Caki2 (cell line): ENCODE measurements at regions not wholly inside any gene's neighbourhood (a gene's known extent, or its start where the extent isn't known, plus 50 kb on each side); places are given as distances from the start of the nearest gene placed in this dataset.

Experiments
- DNase-seq: peaks from one replicate; pipeline ENCODE4 v3.0.0-alpha.2; 2015; ENCODE audit warnings: low read depth
- in situ Hi-C: cut with HindIII; loops from 2 replicates; pipeline ENCODE4 v1.10.0; 2016; ENCODE audit warnings: low sequenced_read_pairs, low pct_unique_long_range_greater_than_20kb, mixed read lengths

DNA sequence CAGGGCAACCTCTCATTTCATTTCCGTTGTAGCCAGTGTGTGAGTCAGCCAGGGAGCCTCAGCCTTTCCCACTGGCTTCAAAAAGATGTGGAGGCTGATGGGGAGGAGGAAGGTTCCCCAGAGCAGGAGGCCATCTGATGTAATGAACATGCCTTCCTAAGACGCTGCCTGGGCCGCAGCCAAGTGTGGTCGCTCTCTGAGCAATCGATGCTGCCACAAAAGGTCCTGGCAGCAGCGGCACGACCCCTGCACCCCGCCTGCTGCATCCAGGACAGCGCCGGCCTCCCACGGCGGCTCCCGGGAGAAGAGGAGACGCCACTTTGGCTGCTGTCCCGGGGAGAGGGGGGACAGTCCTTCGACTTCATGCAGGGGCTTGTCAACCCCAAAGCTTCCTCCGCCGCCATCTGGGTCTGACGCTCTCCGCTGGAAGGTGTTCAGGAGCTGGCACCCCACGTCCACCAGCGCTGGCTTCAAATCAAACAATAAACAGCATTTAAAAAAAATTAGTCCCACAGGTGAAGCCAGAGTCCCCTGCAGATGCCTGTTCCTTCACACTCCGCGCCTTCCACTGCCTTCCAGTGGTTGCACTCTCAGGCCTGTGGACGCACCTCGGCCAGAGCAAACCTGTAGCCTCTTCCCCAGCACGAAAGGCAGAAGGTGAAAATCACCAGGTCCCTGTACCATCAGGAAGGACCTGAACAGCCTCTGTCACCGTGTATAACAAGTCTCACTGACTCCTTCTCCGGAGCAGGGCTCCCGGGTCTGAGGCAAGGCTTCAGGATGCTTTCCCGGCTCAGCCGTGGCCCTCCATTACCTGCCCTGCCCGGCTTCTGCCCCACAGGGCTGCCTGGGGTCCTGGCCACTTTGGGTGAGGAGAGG lies 930.7 kb downstream of the BRD1 start:
- in situ Hi-C loops: no loop called here
- DNase-seq: no peak

DNA sequence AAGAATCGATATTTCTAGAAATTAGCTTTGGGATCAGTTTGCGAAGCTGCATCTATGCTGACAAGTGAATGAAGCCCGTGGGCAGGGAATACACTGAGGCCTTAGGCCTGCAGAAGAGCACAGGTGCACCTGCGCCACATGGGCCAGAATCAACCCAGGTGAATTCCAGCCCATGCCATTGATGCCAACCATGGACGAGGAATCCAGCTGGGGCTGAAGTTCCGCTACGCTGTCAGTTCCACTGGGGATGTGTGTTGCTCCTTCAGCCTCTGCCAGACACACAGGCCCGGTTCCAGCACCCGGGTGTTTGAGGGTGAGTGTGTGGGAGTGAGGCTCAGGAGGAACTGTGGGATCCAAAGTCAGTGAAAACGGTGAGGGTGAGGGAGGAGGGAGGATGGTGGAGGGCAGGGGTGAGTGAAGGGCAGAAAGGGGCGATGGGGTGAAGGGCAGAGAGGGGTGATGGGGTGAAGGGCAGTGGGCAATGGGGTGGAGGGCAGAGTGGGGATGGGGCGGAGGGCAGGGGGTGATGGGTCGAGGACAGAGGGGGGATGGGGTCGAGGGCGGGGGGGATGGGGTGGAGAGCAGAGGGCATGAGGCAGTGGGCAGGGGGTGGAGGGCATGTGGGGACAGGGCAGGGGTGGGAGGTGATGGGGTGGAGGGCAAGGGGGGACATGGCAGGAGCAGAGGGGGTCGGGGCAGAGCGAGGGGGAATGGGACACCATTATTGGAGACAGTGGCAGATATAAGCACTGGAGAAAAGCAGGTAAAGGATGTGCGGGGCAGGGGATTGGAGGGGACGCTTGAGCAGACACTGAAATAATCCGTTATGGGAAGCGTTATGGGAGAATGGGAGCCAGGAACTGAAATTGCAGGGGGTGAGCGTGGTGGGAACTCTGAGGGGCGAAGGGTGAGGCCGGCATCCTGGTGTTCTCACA lies 931.6 kb downstream of the BRD1 start:
- DNase-seq: no peak

DNA sequence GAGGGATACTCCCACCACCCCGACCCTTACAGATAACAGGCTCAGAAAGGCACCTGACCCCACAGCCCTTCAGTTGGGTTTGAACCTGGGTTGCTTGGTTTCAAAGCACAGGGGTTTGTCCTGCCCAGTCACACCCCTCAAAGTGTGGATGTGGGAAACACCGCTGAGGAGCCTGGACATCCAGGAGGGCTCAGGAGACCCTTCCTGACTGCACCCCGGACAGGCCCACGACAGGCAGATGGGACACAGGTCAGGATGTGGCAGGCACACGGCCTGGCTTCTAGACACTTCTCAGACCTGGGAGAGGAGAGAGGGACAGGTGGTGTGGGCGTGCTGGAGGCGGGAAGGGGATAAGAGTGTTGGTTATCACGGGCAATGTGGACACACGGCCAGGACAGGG lies 932.3 kb downstream of the BRD1 start:
- in situ Hi-C loops: no loop called here
- no peak for DNase-seq

More for the DNA sequence above, 931.6 kb downstream of the BRD1 start:
- in situ Hi-C loops: no loop called here

DNA sequence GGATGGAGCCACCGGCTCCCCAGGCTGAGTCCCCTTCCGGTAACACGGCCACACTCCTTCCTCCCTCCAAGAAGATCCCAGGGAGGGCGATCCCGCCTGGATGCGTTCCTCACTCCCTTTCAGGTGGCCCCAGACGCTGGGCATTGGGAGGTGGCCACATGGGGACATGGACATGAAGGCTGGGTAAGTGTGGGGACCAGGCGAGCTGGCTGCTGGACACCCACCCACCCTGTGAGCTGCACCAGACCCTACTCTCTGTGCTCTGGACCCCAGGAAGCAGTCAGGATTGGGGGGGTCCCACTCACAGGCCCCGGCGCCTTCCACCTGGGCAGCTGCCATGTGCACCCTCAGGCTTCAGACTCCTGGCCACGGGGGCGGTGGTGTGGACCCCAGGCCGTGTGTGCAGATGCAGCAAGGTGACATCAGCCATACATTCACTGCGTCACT lies 932.8 kb downstream of the BRD1 start:
- in situ Hi-C loops: no loop called here
- no peak for DNase-seq

- in situ Hi-C loops: no loop called here
- DNase-seq: no peak
Observed at GRCh38 chr22:48894064-48894671, 933.5 kb downstream of the BRD1 start.

GRCh38 chr22:48893288-48894063 lies 934.2 kb downstream of the BRD1 start:
- DNase-seq: no peak
- in situ Hi-C loops: no loop called here

- DNase-seq: no peak
- in situ Hi-C loops: no loop called here
Observed at GRCh38 chr22:48892578-48893287, 934.9 kb downstream of the BRD1 start.

DNA sequence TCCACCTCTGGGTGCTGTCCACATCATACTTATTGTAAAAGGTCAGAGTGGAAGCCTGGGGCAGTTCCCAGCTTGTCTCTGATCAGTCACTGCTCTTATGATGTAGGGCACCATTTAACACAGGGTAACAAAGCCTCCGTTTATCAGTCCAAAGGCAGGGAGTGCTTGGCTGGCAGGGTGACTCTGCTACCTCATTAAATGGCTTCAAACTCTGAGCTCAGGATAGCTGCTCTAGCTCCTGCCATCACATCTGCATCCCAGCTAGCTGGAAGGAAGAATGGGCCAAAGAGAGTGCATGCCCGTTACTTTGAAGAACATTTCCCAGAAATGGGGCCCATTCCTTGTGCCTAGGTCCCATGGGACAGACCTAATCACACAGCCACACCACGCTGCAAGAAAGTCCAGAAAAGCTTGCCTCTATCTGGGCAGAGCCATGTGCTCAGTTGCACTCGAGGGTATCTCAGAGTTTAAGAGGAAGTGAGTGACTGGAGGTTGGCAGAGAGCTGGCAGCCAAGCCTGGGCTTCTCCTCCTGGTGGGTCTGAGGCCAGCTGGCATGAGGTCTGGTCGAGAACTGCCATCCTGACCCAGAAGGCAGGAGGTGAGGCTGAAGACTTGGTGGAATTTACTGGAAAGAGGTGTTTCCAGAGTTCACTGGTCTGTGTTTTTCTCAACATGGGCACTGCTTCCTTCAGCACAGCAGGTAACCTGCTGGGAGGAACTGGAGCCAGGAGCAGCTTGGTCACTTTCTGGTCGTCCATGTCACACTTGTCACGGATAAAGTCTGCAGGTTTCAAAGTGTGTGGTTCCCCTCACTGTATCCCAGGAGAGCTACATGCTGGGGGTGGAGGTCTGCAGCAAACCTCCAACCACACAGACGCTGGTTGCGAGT lies 935.7 kb downstream of the BRD1 start:
- in situ Hi-C loops: no loop called here
- no peak for DNase-seq

DNA sequence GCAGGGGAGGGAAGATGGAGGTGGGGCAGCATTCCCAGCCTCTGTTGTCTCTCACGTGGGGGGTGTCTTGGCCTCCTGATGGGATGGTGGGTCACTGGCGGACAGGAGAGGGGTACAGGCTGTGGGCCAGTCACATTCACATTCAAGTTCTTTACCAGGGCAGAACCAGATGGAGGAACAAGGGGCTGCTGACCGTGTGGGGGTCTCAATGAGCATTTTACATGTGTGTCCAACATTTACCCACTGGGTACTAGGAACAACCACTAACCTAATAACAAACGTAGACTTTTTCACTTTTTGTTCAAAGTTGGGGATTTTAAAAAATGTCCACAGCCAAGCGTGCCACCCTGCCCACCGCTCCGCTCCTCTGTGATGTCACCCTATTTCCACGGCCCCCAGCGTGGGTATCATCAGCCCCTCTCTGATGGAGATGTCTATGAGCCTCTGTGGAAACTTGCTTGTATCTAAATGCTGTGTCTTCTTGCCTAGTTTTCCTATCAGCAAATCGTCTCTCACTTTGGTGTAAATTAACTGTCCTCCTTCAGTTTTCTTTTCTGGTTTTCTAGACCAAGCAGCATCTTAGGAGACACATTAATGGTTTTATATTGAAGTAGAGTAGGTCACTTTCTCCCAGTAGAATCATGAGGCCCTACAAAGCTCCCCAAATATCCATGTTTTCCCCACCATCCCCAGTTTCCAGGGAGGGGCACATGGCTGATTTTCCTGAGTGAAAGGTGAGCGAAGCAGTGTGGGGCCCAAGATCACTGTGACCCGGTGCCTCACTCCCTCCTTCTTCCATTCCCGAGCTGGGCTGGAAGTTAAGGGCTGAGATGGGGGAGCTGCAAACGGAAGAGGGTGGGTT lies 936.7 kb downstream of the BRD1 start:
- DNase-seq: no peak
- in situ Hi-C loops: no loop called here

DNA sequence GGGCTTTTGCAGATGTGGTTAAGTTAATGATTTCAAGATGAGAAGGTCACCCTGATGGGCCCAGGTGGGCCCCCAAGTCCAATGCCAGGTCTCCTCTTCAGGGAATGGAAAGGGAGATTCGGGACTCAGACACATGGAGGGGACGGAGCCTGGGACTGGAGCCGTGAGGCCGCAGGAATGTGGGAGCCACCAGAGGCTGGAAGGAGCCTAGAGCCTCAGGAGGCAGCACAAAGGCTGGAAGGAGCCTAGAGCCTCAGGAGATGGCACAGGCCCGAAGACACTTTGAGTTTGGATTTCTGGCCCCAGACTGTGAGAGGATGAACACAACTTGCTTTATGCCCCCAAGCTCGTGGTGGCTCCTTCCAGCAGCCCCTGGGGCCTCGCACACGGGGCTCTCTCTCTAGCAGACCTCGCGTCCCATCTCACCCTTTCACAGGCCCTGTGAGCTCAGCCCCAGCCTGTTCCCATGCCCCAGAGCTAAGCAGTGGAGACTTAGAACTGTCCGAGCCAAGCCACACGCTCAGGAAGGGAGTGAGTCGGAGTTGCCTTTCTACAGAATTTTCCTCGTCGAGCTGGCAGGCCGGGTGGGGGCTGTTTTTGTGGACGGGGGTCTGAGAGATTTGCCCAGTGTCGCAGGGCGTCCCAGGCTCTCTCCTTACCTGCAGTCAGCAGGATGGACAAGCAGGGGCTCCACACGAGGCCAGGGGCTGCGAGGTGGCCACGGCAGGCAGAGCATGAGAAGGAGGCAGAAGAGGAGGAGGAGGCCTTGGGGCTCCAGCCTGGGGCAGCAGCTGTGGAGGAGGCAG lies 937.6 kb downstream of the BRD1 start:
- no peak for DNase-seq
- in situ Hi-C loops: no loop called here

DNA sequence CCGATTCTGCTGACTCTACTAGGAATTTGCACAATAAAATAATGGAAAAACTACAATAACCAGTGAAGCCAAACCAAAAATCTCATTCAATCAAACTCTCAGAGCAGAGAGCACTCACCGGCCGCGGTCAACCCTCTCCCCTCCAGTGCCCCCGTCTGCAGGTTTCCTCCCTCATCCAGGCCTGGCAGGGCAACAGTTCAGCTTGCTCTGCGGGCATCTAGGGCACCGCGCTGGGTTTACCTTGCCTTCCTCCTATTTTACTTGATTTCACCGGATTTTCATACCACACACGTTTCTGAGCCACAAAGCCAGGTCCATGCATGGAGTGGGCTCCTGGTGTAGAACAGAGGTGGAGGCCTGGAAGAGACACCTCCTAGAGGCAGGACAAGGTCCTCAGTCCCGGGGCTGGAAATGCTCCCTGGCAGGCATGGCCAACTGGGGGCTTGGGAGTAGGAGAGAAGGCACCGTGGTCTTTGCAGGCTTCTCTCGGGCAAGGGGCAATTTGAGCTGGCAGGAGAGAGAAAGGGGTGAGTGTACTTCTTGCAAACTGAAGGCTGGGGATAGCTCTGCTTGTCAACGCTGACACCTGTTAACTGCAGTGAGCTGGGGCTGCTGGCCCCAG lies 938.4 kb downstream of the BRD1 start:
- in situ Hi-C loops: no loop called here
- DNase-seq: no peak

GRCh38 chr22:48888466-48889208 lies 939.0 kb downstream of the BRD1 start:
- in situ Hi-C loops: no loop called here

DNA sequence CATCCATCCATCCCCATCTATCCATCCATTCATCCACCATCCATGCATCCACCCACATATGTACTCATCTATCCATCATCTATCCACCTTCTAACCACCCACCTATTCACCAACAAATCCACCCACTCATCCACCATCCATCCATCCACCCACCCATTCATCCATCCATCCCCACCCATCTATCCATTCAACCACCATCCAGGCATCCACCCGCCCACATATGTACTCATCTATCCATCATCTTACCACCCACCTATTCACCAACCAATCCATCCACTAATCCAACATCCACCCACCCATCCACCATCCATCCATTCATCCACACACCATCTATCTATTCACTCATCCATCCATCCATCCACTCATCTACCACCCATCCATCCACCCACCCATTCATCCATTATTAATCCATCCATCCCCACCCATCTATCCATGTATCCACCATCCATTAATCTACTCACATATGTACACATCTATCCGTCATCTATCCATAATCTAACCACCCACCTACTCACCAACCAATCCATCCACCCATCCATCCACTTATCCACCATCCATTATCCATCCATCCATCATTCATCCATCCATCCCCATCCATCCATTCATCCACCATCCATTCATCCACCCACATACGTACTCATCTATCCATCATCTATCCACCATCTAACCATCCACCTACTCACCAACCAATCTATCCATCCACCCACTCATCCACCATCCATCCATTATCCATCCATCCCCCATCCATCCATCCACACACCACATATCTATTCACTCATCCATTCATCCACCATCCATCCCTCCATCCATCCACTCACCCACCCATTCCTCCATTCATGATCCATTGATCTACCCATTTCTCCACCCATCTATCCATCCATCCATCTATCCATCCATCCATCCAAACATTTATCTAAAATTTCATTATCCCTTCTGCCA lies 940.0 kb downstream of the BRD1 start:
- in situ Hi-C loops: no loop called here
- no peak for DNase-seq

More at GRCh38 chr22:48888466-48889208, 939.0 kb downstream of the BRD1 start:
- DNase-seq: no peak
